Vagina (tissue), 2 donors: ENCODE measurements at regions not wholly inside any gene's neighbourhood (a gene's known extent, or its start where the extent isn't known, plus 50 kb on each side); places are given as distances from the start of the nearest gene placed in this dataset.

Experiments
- POLR2A ChIP-seq, 2 donors: fragments of 450-650 bp; IDR thresholded peaks; one replicate each; pipeline ENCODE4 v1.6.1; 2017; ENCODE audit warnings: antibody characterized with exemption in 2 of 2, mild to moderate bottlenecking in 2 of 2, moderate library complexity in 2 of 2
- TF ChIP-seq, protein P1 (sequence below), 3 experiments: fragments of 450-650 bp in 2 of 3; fragments of 200-600 bp in 1 of 3; sonication (generic) in 1 of 3; IDR thresholded peaks; one replicate each; pipeline ENCODE4 v1.5.1; 2017 to 2019; ENCODE audit warnings: antibody characterized with exemption in 3 of 3, mild to moderate bottlenecking in 2 of 3, moderate library complexity in 2 of 3

DNA sequence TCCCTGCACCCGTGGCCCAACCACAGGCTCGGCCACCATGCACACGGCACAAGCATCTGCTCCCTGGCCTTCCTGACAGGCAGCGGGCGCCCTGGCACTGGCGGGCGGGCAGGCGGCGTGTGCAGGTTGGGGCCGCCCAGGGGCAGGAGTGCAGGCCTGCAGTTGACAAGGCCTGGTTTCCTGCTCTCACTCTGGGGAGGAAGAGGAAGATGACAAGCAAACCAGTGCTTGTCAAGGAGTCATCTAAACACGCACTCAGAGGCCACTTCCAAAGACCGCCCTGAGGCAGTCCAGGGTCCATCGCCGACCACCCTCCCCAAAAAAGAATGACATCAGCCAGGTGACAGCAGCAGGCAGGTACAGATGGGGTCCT lies 65.3 kb upstream of the LINC01488 start:
- TF ChIP-seq, protein P1, sequence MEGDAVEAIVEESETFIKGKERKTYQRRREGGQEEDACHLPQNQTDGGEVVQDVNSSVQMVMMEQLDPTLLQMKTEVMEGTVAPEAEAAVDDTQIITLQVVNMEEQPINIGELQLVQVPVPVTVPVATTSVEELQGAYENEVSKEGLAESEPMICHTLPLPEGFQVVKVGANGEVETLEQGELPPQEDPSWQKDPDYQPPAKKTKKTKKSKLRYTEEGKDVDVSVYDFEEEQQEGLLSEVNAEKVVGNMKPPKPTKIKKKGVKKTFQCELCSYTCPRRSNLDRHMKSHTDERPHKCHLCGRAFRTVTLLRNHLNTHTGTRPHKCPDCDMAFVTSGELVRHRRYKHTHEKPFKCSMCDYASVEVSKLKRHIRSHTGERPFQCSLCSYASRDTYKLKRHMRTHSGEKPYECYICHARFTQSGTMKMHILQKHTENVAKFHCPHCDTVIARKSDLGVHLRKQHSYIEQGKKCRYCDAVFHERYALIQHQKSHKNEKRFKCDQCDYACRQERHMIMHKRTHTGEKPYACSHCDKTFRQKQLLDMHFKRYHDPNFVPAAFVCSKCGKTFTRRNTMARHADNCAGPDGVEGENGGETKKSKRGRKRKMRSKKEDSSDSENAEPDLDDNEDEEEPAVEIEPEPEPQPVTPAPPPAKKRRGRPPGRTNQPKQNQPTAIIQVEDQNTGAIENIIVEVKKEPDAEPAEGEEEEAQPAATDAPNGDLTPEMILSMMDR (IDR thresholded peaks at IDR 0.05): no peak
- TF ChIP-seq POLR2A (IDR thresholded peaks at IDR 0.05): no peak
